Esophagus squamous epithelium (tissue), 4 donors: ENCODE measurements at regions not wholly inside any gene's neighbourhood (a gene's known extent, or its start where the extent isn't known, plus 50 kb on each side); places are given as distances from the start of the nearest gene placed in this dataset.

Experiments
- POLR2A ChIP-seq, 4 donors: fragments of 450-650 bp; IDR thresholded peaks; one replicate each; pipeline ENCODE4 v1.6.1; 2017; ENCODE audit warnings: antibody characterized with exemption in 4 of 4, mild to moderate bottlenecking in 4 of 4, moderate library complexity in 3 of 4
- TF ChIP-seq, protein P1 (sequence below), 6 experiments: fragments of 450-650 bp in 4 of 6; fragments of 200-600 bp in 2 of 6; sonication (generic) in 2 of 6; IDR thresholded peaks; one replicate each; pipeline ENCODE4 v1.5.1; 2016 to 2019; ENCODE audit warnings: antibody characterized with exemption in 6 of 6, mild to moderate bottlenecking in 4 of 6, moderate library complexity in 4 of 6

DNA sequence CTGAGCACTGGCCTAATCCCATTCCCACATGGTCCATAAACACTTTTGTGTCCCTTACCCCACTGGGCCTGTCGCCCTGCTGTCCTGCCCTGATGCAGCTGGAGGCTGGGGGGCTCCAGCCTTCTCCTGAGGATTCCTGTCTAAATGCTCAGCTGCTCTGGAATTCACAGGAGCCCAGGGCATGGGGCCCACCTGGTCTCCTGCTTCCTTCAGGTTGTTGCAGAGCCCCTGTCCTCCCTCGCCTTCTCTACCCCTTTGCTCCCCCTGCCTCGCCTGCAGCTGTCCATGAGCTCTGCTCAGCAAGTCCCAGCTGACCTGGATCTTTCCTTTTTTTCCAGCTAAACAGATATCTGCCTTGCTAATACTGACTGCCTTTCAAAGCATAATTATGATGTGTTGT lies 286.9 kb downstream of the XXYLT1 start:
- TF ChIP-seq POLR2A (IDR thresholded peaks at IDR 0.05), result no peak
- TF ChIP-seq, protein P1, sequence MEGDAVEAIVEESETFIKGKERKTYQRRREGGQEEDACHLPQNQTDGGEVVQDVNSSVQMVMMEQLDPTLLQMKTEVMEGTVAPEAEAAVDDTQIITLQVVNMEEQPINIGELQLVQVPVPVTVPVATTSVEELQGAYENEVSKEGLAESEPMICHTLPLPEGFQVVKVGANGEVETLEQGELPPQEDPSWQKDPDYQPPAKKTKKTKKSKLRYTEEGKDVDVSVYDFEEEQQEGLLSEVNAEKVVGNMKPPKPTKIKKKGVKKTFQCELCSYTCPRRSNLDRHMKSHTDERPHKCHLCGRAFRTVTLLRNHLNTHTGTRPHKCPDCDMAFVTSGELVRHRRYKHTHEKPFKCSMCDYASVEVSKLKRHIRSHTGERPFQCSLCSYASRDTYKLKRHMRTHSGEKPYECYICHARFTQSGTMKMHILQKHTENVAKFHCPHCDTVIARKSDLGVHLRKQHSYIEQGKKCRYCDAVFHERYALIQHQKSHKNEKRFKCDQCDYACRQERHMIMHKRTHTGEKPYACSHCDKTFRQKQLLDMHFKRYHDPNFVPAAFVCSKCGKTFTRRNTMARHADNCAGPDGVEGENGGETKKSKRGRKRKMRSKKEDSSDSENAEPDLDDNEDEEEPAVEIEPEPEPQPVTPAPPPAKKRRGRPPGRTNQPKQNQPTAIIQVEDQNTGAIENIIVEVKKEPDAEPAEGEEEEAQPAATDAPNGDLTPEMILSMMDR (IDR thresholded peaks at IDR 0.05), result no peak
